ENCODE measurements at regions not wholly inside any gene's neighbourhood (a gene's known extent, or its start where the extent isn't known, plus 50 kb on each side); places are given as distances from the start of the nearest gene placed in this dataset.

- TF ChIP-seq CTCF (conservative IDR thresholded peaks at IDR 0.05 in 1 of 2, IDR thresholded peaks at IDR 0.05 in 1 of 2; ENCODE audit: extremely low read depth in 1 of 2, insufficient read depth in 1 of 2, low read depth in 1 of 2, low read length in 2 of 2): no peak
- TF ChIP-seq EZH2 (IDR thresholded peaks at IDR 0.05; ENCODE audit: borderline replicate concordance, low read length): no peak
Measured at GRCh38 chr11:69976794-69977193, 101.3 kb upstream of the ANO1 start.

Measured in mammary epithelial cell (primary cell).